T-helper 1 cell treated with Interleukin-12 subunit alpha and Interleukin-12 subunit beta and Interleukin-4 antibody, amounts not matched to agents 30 μg/mL and 1 μg/mL, for 36 hours (primary cell): ENCODE measurements at regions not wholly inside any gene's neighbourhood (a gene's known extent, or its start where the extent isn't known, plus 50 kb on each side); places are given as distances from the start of the nearest gene placed in this dataset.

Experiments used
- H3K27ac Mint-ChIP-seq: one replicate; pipeline ENCODE4 v1.8.0; 2021; ENCODE audit warnings: mild to moderate bottlenecking, mixed read lengths
- H3K27me3 Mint-ChIP-seq: one replicate; pipeline ENCODE4 v1.8.0; 2021; ENCODE audit warnings: low read depth, mixed read lengths
- H3K36me3 Mint-ChIP-seq: one replicate; pipeline ENCODE4 v1.8.0; 2021; ENCODE audit warnings: low read depth, mixed read lengths
- H3K4me1 Mint-ChIP-seq: one replicate; pipeline ENCODE4 v1.8.0; 2021; ENCODE audit warnings: low read depth, mixed read lengths
- H3K4me3 Mint-ChIP-seq: one replicate; pipeline ENCODE4 v1.8.0; 2021; ENCODE audit warnings: mild to moderate bottlenecking, moderate library complexity, mixed read lengths
- H3K9me3 Mint-ChIP-seq: one replicate; pipeline ENCODE4 v1.8.0; 2021; ENCODE audit warnings: mixed read lengths

DNA sequence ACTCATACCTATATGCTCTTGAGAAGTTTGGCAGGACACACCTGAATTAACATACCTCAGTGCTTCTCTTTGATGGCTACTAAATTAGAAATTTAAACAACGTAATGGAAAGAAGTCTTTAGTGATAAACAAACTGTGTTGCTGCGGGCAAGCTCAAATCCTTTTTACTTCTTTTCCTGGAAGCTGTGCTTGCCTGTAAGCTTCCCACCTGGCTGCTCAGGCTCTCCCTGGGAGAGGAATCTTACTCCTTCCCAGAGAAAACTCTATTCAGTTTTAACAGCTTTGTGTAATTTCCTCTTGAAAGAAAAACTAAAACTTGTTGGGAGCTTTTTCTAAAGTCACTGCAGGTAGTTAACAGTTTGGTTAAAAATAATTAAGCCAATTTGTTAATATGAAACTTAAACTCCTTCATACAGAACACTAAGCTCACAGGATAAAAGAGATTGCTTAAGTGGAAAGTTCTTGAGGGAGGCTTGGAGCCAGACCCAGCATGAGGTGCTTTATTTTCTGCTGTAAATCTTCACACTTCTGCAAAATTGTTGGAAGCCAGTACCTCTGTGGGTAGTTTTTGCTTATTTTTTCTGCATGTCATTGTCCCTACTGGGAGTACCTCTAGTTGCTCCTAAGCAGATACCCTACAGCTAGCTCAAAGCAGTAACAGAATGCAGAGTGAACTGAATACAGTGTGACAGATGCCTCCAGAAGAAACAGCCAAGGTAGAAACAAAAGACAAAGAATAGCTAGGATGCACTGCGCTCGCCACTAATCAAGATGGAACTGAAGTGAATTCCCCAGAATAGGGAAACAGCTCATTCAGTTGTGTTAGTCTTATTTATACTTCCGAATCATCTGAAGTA is 1253.0 kb downstream of the PCDH17 start:
- Mint-ChIP-seq H3K27ac (no peak overlapping the region), H3K4me1 (no peaks in the 10 kb centered on the region), H3K27me3 (no peaks in the 10 kb centered on the region), H3K36me3 (no peaks in the 10 kb centered on the region), H3K9me3 (no peaks in the 10 kb centered on the region), H3K4me3 (no peak overlapping the region)

DNA sequence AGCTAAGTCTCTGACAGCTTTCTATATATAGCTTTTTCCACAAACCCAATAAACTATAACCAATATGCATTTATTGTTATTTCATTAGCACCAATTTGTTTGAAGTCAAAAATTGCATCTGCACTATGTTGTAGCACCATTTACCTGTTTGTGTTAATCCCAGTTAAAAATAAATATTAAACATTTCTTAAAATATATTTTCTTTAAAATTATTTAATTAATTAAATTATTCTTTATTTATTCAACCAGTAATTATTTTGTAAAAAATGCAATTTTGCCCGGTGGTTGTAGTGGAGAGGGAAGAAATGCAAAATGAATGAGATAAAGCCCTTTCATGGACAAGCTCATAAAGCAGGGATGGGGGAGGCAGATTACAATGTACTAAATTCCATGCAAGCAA is 1257.9 kb downstream of the PCDH17 start:
- no peaks in the 10 kb centered on the region for H3K27me3 Mint-ChIP-seq
- no peaks in the 10 kb centered on the region for H3K4me1 Mint-ChIP-seq
- no peaks in the 10 kb centered on the region for H3K9me3 Mint-ChIP-seq
- H3K4me3 Mint-ChIP-seq = no peak overlapping the region
- no peak overlapping the region for H3K27ac Mint-ChIP-seq
- no peaks in the 10 kb centered on the region for H3K36me3 Mint-ChIP-seq

DNA sequence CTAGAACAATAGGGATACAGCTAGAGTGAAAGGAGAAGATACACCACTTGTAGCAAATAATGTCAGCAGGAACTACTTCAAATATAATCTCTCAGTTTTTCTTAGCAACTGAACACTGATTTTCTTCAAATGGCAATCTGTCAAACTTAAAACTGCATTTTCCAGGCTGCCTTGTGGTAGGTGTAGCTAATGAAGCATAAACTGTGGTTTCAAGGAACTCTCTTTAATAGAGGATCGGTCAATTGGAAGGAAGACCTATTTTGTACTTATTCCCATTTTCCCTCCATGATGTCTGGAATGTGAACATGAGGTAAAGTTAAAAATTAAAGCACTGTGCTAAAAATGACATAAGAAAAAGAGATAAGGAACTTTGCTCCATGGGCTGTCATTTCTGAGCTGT is 1261.9 kb downstream of the PCDH17 start:
- Mint-ChIP-seq H3K27ac (no peak overlapping the region), H3K36me3 (no peaks in the 10 kb centered on the region), H3K4me1 (no peaks in the 10 kb centered on the region), H3K9me3 (no peaks in the 10 kb centered on the region), H3K27me3 (no peaks in the 10 kb centered on the region), H3K4me3 (no peak overlapping the region)

DNA sequence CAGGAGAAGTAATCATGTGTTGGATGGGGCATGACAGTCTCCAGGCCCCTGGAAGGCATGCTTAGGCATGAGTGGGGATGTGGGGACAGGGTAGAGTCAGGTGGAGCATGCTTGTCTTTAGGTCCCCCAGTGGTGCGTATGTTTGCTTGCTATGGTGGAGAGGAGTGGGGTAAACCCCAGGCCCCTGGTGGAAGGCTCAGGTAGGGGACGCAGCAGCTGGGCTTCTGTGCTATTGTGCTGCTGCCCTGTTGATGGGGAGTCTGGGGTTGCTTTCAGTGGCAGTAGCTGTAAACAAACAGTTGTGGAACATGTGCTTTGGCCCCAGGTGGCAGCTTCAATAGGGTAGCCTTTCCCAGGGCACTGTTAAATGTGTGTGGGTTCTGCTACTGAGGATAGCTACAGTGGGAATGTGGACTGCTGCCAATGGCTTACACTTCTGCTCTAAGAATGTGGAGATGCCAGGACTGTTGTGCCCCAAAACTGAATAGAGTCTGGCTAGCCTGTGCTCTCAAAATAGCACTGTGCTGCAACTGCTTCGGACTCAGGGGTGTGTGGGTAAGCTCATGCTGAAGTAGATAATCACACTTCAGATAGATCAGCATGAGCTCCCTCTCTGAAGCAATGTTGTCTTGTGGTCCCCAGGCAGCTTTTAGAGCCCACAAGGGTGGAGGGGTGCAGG is 1257.3 kb downstream of the DIAPH3 start:
- H3K9me3 Mint-ChIP-seq = no peaks in the 10 kb centered on the region
- H3K4me3 Mint-ChIP-seq = no peak overlapping the region
- no peaks in the 10 kb centered on the region for H3K4me1 Mint-ChIP-seq
- H3K36me3 Mint-ChIP-seq = no peaks in the 10 kb centered on the region
- H3K27me3 Mint-ChIP-seq = no peaks in the 10 kb centered on the region
- no peak overlapping the region for H3K27ac Mint-ChIP-seq

DNA sequence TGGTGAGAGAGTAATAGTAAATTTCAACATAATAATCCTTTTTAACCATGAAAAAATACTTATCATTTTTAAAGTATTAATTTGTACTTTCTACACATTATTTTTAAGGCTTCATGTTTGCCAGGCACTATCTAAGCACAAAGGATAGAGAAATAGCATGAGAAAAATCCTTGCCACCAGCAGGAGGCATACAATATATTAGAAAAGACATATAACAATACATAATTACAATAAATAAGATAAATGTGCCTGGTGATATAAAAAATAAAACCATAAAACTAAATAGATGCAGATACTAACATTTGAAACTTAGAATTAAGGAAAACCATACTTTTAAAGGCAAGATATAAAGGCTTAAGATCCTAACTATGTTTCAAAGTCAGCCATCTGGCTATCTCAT is 1256.4 kb downstream of the DIAPH3 start:
- Mint-ChIP-seq H3K36me3 (no peaks in the 10 kb centered on the region), H3K9me3 (no peaks in the 10 kb centered on the region), H3K4me3 (no peak overlapping the region), H3K4me1 (no peaks in the 10 kb centered on the region), H3K27ac (no peak overlapping the region), H3K27me3 (no peaks in the 10 kb centered on the region)

DNA sequence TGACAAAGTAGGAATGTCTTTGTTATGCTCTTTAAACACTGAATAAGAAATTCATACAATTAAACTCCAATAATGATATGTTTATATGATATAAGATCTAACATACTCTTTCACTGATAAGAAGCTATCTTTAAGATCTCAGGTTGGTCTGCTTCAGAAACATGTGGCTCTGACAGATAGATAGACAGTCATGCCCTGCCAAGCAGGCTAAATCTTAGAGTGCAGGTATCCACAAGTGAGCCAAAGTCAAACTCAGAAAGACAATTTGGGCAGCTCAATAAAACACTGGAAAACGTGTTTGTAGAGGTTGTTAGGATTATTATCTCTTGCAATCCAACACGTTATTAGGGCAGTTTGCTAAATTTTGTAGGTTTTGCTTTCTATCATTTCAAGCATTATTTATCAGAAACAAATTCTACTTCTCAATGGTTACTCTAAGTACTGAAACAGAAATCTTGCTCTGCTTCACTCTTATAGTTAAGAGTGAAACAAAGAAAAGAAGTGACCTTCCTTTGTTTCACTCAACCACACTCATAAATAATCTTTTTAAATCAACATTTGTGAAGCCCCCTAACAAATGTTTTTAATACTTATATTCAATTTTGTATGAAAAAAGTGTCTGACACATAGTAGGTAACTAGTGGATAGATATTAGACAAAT is 1255.6 kb downstream of the DIAPH3 start:
- Mint-ChIP-seq H3K9me3 (no peaks in the 10 kb centered on the region), H3K4me1 (no peaks in the 10 kb centered on the region), H3K4me3 (no peak overlapping the region), H3K27me3 (no peaks in the 10 kb centered on the region), H3K36me3 (no peaks in the 10 kb centered on the region), H3K27ac (no peak overlapping the region)

DNA sequence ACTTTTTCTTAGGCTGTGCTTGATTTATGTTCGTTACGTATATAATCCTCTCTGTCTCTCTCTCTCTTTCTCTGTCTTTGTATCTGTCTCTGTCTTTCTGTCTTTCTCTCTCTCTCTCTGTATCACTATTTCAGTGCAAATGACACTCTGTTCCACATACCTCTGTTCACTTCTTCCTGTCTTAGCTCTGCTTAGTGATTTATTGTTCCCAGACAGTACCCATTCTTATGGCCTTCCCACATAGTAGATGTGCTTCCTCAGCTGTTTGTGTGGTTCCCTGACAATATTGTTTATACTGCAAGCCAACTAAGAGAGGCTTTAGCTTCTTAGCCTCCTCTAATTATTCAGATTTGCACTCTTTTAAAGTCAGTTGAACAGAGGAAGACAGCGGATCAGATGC is 1244.2 kb downstream of the DIAPH3 start:
- H3K36me3 Mint-ChIP-seq = no peaks in the 10 kb centered on the region
- no peak overlapping the region for H3K27ac Mint-ChIP-seq
- peaks cover 5% of the 10 kb centered on the region for H3K9me3 Mint-ChIP-seq
- no peak overlapping the region for H3K4me3 Mint-ChIP-seq
- no peaks in the 10 kb centered on the region for H3K27me3 Mint-ChIP-seq
- no peaks in the 10 kb centered on the region for H3K4me1 Mint-ChIP-seq

DNA sequence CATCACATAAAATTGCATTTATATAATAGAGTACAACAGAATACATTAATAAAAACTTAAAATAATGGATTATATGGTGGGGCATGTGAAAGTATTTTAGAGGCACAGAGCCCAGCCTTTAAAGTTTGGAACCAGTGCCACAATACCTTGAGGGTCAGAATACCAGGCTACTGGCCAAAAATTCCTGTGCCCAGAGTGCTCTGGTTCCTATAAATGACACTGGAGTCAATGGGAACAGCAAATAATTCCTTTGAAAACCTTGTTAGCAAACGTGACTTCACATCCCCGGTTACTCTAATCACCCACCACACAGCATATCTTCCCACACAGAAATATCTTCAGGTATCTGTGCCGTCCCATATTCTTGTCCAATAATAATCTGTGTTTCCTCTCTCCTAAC is 1242.6 kb downstream of the DIAPH3 start:
- no peak overlapping the region for H3K27ac Mint-ChIP-seq
- peaks cover 5% of the 10 kb centered on the region for H3K9me3 Mint-ChIP-seq
- no peak overlapping the region for H3K4me3 Mint-ChIP-seq
- no peaks in the 10 kb centered on the region for H3K4me1 Mint-ChIP-seq
- no peaks in the 10 kb centered on the region for H3K27me3 Mint-ChIP-seq
- no peaks in the 10 kb centered on the region for H3K36me3 Mint-ChIP-seq

DNA sequence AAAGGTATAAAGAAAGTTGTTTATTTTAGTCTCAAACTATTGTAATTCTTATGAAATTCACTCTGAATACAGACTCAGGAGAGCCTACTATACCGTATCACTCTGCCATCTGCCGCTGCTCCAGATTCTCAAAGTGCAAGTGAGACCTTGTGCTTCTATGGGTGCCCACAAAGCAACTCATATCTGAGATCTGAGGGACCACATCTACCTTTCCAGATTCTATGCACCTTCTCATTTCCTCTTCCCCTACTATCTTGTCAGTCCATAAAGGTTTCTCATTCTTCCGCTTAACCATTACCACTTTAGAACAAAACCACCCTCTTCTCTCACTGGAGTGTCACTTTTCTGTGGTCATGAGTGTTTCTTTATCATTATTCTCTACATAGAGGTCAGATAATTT is 1236.9 kb downstream of the DIAPH3 start:
- H3K4me1 Mint-ChIP-seq = no peaks in the 10 kb centered on the region
- no peaks in the 10 kb centered on the region for H3K27me3 Mint-ChIP-seq
- peaks cover 15% of the 10 kb centered on the region for H3K9me3 Mint-ChIP-seq
- no peaks in the 10 kb centered on the region for H3K36me3 Mint-ChIP-seq
- H3K27ac Mint-ChIP-seq = no peak overlapping the region
- no peak overlapping the region for H3K4me3 Mint-ChIP-seq

DNA sequence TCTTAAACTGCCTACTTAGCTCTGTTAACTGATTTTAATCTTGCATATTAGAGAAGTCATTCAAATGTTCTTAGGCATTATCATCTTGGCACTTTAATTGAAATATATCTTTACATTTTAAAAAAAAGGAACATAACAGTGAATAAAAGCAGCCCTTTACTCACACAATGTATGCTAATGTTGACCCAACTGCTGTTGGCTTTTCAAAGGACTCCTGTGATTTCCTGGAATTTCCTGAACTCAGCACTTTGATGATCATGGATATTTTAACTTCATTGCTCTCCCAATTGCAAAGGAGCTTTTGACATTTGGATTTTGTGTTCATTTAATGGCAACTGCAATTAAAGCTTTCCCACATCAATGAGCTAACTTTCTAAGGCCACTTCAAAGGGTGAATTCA is 1230.3 kb downstream of the DIAPH3 start:
- H3K9me3 Mint-ChIP-seq = no peaks in the 10 kb centered on the region
- no peaks in the 10 kb centered on the region for H3K36me3 Mint-ChIP-seq
- no peaks in the 10 kb centered on the region for H3K27me3 Mint-ChIP-seq
- no peaks in the 10 kb centered on the region for H3K4me1 Mint-ChIP-seq
- no peak overlapping the region for H3K4me3 Mint-ChIP-seq
- H3K27ac Mint-ChIP-seq = no peak overlapping the region

DNA sequence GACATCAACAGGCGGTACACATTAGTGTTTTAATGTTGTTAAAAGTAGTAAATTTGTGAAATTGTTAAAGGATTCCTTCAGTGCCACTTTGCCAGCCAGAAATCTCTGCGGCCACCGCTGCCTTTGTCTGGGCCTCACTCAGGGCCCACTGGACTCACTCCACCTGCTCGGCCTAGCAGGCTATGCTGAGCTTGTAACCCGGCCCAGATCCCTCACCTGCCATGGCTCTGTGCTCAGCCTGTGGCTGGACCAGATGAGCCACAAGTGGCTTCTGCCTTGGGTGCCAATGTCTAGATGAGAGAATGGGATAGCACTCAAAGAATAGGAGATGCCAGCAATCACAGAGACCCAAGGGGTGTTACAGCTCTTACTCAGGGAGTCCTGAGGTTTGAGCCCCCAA is 1228.0 kb downstream of the DIAPH3 start:
- peaks cover 7% of the 10 kb centered on the region for H3K9me3 Mint-ChIP-seq
- H3K36me3 Mint-ChIP-seq = no peaks in the 10 kb centered on the region
- no peak overlapping the region for H3K27ac Mint-ChIP-seq
- no peak overlapping the region for H3K4me3 Mint-ChIP-seq
- H3K4me1 Mint-ChIP-seq = no peaks in the 10 kb centered on the region
- H3K27me3 Mint-ChIP-seq = no peaks in the 10 kb centered on the region

DNA sequence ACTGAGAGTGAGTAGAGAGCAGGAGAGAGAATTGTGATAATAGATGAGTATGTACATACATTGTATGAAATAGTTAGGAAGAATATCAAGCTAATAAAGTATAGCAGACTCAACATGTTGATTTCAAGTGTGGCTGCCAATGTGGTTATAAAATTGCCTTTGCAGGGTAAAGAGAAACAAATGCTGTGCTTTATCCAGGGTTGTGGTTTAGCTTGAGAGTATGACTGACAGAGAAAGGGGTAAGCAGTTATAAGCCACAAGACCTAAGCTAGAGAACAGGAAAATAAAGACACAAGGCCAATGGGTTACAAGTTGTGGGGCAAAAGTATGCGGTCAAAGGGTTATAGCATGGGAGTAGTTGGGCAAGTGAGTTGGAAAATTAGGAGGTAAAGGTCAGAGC is 1217.5 kb downstream of the DIAPH3 start:
- H3K9me3 Mint-ChIP-seq = peaks cover 26% of the 10 kb centered on the region
- H3K27ac Mint-ChIP-seq = no peak overlapping the region
- no peak overlapping the region for H3K4me3 Mint-ChIP-seq
- H3K36me3 Mint-ChIP-seq = no peaks in the 10 kb centered on the region
- no peaks in the 10 kb centered on the region for H3K27me3 Mint-ChIP-seq
- H3K4me1 Mint-ChIP-seq = no peaks in the 10 kb centered on the region

DNA sequence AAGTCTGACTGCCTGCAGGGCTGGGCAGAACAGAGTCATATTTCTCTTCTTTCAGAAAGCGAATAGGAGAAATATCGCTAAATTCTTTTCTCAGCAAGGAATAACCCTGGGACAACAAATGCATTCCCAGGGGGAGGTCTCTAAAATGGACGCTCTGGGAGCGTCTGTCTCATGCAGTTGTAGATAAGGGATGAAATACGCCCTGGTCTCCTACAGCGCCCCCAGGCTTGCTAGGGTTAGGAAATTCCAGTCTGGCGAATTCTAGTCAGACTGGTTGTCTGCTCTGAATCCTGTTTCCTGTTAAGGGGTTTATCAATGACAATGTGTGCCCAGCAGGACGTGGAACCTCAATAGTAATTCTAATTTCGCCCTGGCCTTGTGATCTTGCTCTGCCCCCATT is 1214.1 kb downstream of the DIAPH3 start:
- Mint-ChIP-seq H3K36me3 (no peaks in the 10 kb centered on the region), H3K27me3 (no peaks in the 10 kb centered on the region), H3K4me3 (no peak overlapping the region), H3K9me3 (peaks cover 26% of the 10 kb centered on the region), H3K4me1 (no peaks in the 10 kb centered on the region), H3K27ac (no peak overlapping the region)

DNA sequence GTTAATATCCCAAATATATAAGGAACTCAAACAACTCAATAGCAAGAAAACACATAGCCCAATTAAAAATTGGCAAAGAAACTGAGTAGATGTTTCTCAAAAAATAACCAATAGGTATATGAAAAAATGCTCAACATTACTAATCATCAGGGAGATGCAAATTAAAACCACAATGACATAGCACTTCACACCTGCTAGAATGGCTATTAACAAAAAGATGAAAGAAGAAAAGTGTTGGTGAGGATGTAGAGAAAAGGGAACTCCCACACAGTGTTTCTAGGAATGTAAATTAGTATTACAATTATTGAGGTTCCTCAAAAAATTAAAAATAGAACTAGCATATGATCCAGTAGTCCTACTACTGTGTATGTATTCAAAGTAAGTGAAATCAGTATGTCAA is 1212.8 kb downstream of the DIAPH3 start:
- Mint-ChIP-seq H3K9me3 (peaks cover 21% of the 10 kb centered on the region), H3K27me3 (no peaks in the 10 kb centered on the region), H3K4me1 (no peaks in the 10 kb centered on the region), H3K4me3 (no peak overlapping the region), H3K36me3 (no peaks in the 10 kb centered on the region), H3K27ac (no peak overlapping the region)

DNA sequence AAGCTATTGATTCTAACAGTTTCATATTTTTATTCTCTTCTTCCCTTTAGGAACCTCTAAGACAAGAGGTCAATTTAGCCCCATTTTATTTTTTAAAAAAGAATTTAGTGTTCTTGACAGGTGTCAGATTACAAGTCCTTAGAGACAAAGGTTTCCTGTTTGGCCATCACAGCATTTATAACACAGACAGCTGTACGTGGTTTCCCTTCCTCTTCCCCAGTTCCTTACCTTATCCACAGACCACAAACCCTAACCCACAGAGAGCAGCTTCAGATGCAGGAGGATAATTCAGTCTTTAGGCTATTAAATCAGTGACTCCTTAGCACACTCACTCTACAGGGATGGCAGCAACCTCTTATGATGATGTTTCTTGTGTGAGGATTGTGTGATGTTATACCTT is 1210.1 kb downstream of the DIAPH3 start:
- Mint-ChIP-seq H3K36me3 (no peaks in the 10 kb centered on the region), H3K4me3 (no peak overlapping the region), H3K27ac (no peak overlapping the region), H3K4me1 (no peaks in the 10 kb centered on the region), H3K27me3 (no peaks in the 10 kb centered on the region), H3K9me3 (peaks cover 16% of the 10 kb centered on the region)
